Fibroblast of lung (primary cell): ENCODE measurements at regions not wholly inside any gene's neighbourhood (a gene's known extent, or its start where the extent isn't known, plus 50 kb on each side); places are given as distances from the start of the nearest gene placed in this dataset.

Experiments
- EZH2 ChIP-seq: IDR thresholded peaks from 2 replicates; pipeline ENCODE4 v1.5.1; 2012; ENCODE audit warnings: low read length, control low read depth, mild to moderate bottlenecking; ENCODE audit errors: missing control alignments
- TF ChIP-seq, protein P1 (sequence below), 2 donors: IDR thresholded peaks in 1 of 2; conservative IDR thresholded peaks in 1 of 2; 1 replicate in 1 of 2; 2 replicates in 1 of 2; pipeline ENCODE4 v1.5.1; 2011 to 2012; ENCODE audit warnings: low read length in 2 of 2, control low read depth in 1 of 2, inconsistent platforms in 1 of 2, low read depth in 1 of 2, mild to moderate bottlenecking in 1 of 2

DNA sequence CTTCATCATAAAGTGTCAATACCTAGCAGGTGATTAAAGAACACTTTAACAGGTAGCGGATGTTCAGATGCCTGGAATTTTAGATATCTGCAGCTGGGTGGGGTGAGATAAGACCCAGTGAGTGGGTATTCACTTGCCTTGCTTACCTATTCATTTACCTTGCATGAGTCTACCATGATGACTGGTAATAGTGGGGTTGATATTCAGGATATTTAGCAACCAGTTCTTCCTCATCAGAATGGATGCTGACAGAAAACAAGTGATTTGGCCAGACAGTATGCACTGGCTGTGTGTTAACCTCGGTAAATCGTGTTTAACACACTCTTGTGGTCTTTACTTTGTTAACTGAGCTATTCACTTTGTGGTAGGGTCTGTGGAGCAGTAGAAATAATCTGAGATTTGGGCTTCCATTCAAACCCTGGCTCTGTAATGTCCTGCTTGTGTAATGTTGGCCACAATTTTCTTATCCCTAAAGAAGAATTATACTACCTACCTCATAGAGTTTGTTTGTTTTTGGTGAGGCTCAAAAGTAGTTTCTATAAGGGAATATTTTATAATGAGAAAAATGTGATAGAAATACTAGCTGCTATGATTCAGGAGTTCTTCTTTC lies 391.9 kb upstream of the TBL1XR1 start:
- TF ChIP-seq, protein P1, sequence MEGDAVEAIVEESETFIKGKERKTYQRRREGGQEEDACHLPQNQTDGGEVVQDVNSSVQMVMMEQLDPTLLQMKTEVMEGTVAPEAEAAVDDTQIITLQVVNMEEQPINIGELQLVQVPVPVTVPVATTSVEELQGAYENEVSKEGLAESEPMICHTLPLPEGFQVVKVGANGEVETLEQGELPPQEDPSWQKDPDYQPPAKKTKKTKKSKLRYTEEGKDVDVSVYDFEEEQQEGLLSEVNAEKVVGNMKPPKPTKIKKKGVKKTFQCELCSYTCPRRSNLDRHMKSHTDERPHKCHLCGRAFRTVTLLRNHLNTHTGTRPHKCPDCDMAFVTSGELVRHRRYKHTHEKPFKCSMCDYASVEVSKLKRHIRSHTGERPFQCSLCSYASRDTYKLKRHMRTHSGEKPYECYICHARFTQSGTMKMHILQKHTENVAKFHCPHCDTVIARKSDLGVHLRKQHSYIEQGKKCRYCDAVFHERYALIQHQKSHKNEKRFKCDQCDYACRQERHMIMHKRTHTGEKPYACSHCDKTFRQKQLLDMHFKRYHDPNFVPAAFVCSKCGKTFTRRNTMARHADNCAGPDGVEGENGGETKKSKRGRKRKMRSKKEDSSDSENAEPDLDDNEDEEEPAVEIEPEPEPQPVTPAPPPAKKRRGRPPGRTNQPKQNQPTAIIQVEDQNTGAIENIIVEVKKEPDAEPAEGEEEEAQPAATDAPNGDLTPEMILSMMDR (conservative IDR thresholded peaks at IDR 0.05 in 1 of 2, IDR thresholded peaks at IDR 0.05 in 1 of 2; ENCODE audit: low read depth in 1 of 2, low read length in 2 of 2) = no peak
- no peak for TF ChIP-seq EZH2
